ENCODE measurements at regions not wholly inside any gene's neighbourhood (a gene's known extent, or its start where the extent isn't known, plus 50 kb on each side); places are given as distances from the start of the nearest gene placed in this dataset.

GRCh38 chr13:65417953-65418352, 1812.2 kb downstream of the PCDH9 start:
- TF ChIP-seq CTCF (IDR thresholded peaks at IDR 0.05) (no peak), ZFX (IDR thresholded peaks at IDR 0.05; ENCODE audit: borderline replicate concordance) (no peak)

Measured in 22Rv1 (cell line).